Activated B cell treated with CpG ODN at 0.5 μM for 24 hours (primary cell): ENCODE measurements at regions not wholly inside any gene's neighbourhood (a gene's known extent, or its start where the extent isn't known, plus 50 kb on each side); places are given as distances from the start of the nearest gene placed in this dataset.
"Not testable (repeated sequence)": the region's sequence is repeated elsewhere in the genome, so short reads cannot be mapped to it uniquely, and the experiment has no call there.

Experiments used
- ATAC-seq: fragments of 200-7000 bp; cut with Tn5 transposase; one replicate; pipeline ENCODE4 v1.10.0; 2021; ENCODE audit warnings: low read depth, mild to moderate bottlenecking, moderate library complexity
- CTCF ChIA-PET: fragments of 350-600 bp; sonication (Branson Sonifier 250); formaldehyde crosslinking; loops from one replicate; lab custom pipeline; 2021; ENCODE audit warnings: antibody characterized with exemption; lab: Charles Lee
- POLR2A ChIA-PET: fragments of 350-600 bp; sonication (Branson Sonifier 250); formaldehyde crosslinking; loops from one replicate; lab custom pipeline; 2021; ENCODE audit warnings: antibody characterized with exemption; lab: Charles Lee
- DNase-seq: peaks from one replicate; pipeline ENCODE4 v3.0.0; 2022
- H3K27ac Mint-ChIP-seq: one replicate; pipeline ENCODE4 v1.8.0; 2020; ENCODE audit warnings: mixed read lengths
- H3K27me3 Mint-ChIP-seq: one replicate; pipeline ENCODE4 v1.8.0; 2021; ENCODE audit warnings: mixed read lengths
- H3K36me3 Mint-ChIP-seq: one replicate; pipeline ENCODE4 v1.8.0; 2021; ENCODE audit warnings: low read depth, mixed read lengths
- H3K4me1 Mint-ChIP-seq: one replicate; pipeline ENCODE4 v1.8.0; 2021; ENCODE audit warnings: mixed read lengths
- H3K4me3 Mint-ChIP-seq: one replicate; pipeline ENCODE4 v1.8.0; 2020; ENCODE audit warnings: mild to moderate bottlenecking, mixed read lengths
- H3K9me3 Mint-ChIP-seq: one replicate; pipeline ENCODE4 v1.8.0; 2020; ENCODE audit warnings: mixed read lengths
- CTCF ChIP-seq: fragments of 200-600 bp; IDR thresholded peaks from one replicate; pipeline ENCODE4 v1.8.0; 2022; ENCODE audit warnings: antibody characterized with exemption, mild to moderate bottlenecking
- intact Hi-C: fragments of 100-400 bp; cut with micrococcal nuclease; formaldehyde crosslinking; loops from one replicate; pipeline ENCODE4 v1.15.1; 2024

- no peak for DNase-seq
- no peak overlapping the region for H3K27ac Mint-ChIP-seq
- ChIA-PET POLR2A (interaction anchor here (0.6 kb wide), 1 partner anchor 10 kb away, joined by 3 read pairs; no protein-coding TSS in a partner anchor), CTCF (no interaction called here)
- TF ChIP-seq CTCF = no peak
- ATAC-seq = no peak
- peaks cover 28% of the 10 kb centered on the region for H3K27me3 Mint-ChIP-seq
- H3K4me3 Mint-ChIP-seq = no peak overlapping the region
- H3K4me1 Mint-ChIP-seq = no peaks in the 10 kb centered on the region
- H3K36me3 Mint-ChIP-seq = no peaks in the 10 kb centered on the region
- intact Hi-C loops = no loop called here
- no peaks in the 10 kb centered on the region for H3K9me3 Mint-ChIP-seq
Measured at GRCh38 chr11:45411228-45411946, 125.2 kb upstream of the SYT13 start.

GRCh38 chr11:45410391-45411227 is 124.5 kb upstream of the SYT13 start:
- DNase-seq (no peak), ATAC-seq (no peak)
- no peak overlapping the region for H3K27ac Mint-ChIP-seq
- H3K9me3 Mint-ChIP-seq = no peaks in the 10 kb centered on the region
- H3K36me3 Mint-ChIP-seq = no peaks in the 10 kb centered on the region
- no peaks in the 10 kb centered on the region for H3K4me1 Mint-ChIP-seq
- TF ChIP-seq CTCF = no peak
- POLR2A ChIA-PET = no interaction called here
- intact Hi-C loops = no loop called here
- H3K27me3 Mint-ChIP-seq = peaks cover 28% of the 10 kb centered on the region
- CTCF ChIA-PET = no interaction called here
- no peak overlapping the region for H3K4me3 Mint-ChIP-seq

DNA sequence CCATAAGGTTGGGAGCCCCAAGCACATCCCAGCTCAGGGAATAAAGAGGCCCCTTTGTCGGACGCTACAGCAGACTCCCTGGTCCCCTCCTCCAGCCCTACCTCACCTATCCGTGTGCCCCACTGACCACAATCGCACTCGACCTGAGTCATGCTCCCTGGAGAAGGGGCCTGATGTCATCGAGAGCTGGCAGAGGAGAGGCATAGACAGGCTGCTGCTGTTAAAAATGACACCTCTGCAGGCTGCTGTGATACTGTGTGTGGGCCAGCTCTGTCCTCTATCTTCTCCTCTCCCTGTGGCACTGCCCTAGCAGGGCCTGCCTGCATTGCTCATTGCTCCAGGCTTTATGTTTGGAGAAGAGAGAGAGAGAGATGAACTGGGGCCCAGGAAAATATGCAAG is 123.4 kb upstream of the SYT13 start:
- H3K36me3 Mint-ChIP-seq = no peaks in the 10 kb centered on the region
- POLR2A ChIA-PET = no interaction called here
- ATAC-seq (no peak), DNase-seq (no peak)
- H3K27me3 Mint-ChIP-seq = peaks cover 34% of the 10 kb centered on the region
- CTCF ChIA-PET = no interaction called here
- intact Hi-C loops = no loop called here
- H3K27ac Mint-ChIP-seq = no peak overlapping the region
- no peak overlapping the region for H3K4me3 Mint-ChIP-seq
- H3K4me1 Mint-ChIP-seq = no peaks in the 10 kb centered on the region
- TF ChIP-seq CTCF = no peak
- no peaks in the 10 kb centered on the region for H3K9me3 Mint-ChIP-seq

GRCh38 chr11:45407226-45407625 is 121.1 kb upstream of the SYT13 start:
- no peak for TF ChIP-seq CTCF
- DNase-seq (no peak), ATAC-seq (no peak)
- CTCF ChIA-PET = no interaction called here
- intact Hi-C loops = no loop called here
- no peaks in the 10 kb centered on the region for H3K36me3 Mint-ChIP-seq
- H3K9me3 Mint-ChIP-seq = no peaks in the 10 kb centered on the region
- H3K4me3 Mint-ChIP-seq = no peak overlapping the region
- POLR2A ChIA-PET = no interaction called here
- H3K27me3 Mint-ChIP-seq = peaks cover 27% of the 10 kb centered on the region
- no peaks in the 10 kb centered on the region for H3K4me1 Mint-ChIP-seq
- no peak overlapping the region for H3K27ac Mint-ChIP-seq

GRCh38 chr11:45405916-45406670 is 120.0 kb upstream of the SYT13 start:
- Mint-ChIP-seq H3K36me3 (no peaks in the 10 kb centered on the region), H3K27me3 (peaks cover 23% of the 10 kb centered on the region), H3K27ac (no peak overlapping the region), H3K4me1 (no peaks in the 10 kb centered on the region), H3K9me3 (no peaks in the 10 kb centered on the region), H3K4me3 (no peak overlapping the region)
- DNase-seq = no peak
- no peak for ATAC-seq
- intact Hi-C loops = no loop called here
- ChIA-PET CTCF (no interaction called here), POLR2A (no interaction called here)
- no peak for TF ChIP-seq CTCF

- CTCF ChIA-PET, ATAC-seq, H3K27ac Mint-ChIP-seq, H3K4me1 Mint-ChIP-seq, POLR2A ChIA-PET, H3K4me3 Mint-ChIP-seq, H3K9me3 Mint-ChIP-seq, DNase-seq, H3K36me3 Mint-ChIP-seq, intact Hi-C loops: not testable (repeated sequence)
- H3K27me3 Mint-ChIP-seq = peaks cover 14% of the 10 kb centered on the region
Measured at GRCh38 chr11:45403521-45403920, 117.4 kb upstream of the SYT13 start.
